Activated CD4-positive, alpha-beta T cell treated with anti-CD3 and anti-CD28 coated beads, Interleukin-2, amount 10 ng/mL, durations not matched to agents 24 days and 14 days (primary cell): ENCODE measurements at regions not wholly inside any gene's neighbourhood (a gene's known extent, or its start where the extent isn't known, plus 50 kb on each side); places are given as distances from the start of the nearest gene placed in this dataset.
A peak's percentile ranks its signal among the peaks of the same experiment; 100 is the strongest.
"Not testable (repeated sequence)": the region's sequence is repeated elsewhere in the genome, so short reads cannot be mapped to it uniquely, and the experiment has no call there.

Experiments used
- DNase-seq: peaks from one replicate; pipeline ENCODE4 v3.0.0; 2022
- H3K27ac Mint-ChIP-seq: one replicate; pipeline ENCODE4 v1.8.0; 2022; ENCODE audit warnings: mild to moderate bottlenecking, mixed read lengths
- H3K27me3 Mint-ChIP-seq: one replicate; pipeline ENCODE4 v1.8.0; 2022; ENCODE audit warnings: mixed read lengths
- H3K36me3 Mint-ChIP-seq: one replicate; pipeline ENCODE4 v1.8.0; 2022; ENCODE audit warnings: low read depth, mild to moderate bottlenecking, mixed read lengths
- H3K4me1 Mint-ChIP-seq: one replicate; pipeline ENCODE4 v1.8.0; 2021; ENCODE audit warnings: mixed read lengths
- H3K4me3 Mint-ChIP-seq: one replicate; pipeline ENCODE4 v1.8.0; 2022; ENCODE audit warnings: mild to moderate bottlenecking, moderate library complexity, mixed read lengths
- H3K9me3 Mint-ChIP-seq: one replicate; pipeline ENCODE4 v1.8.0; 2021; ENCODE audit warnings: mixed read lengths
- intact Hi-C: fragments of 100-400 bp; cut with micrococcal nuclease; formaldehyde crosslinking; loops from one replicate; pipeline ENCODE4 v1.15.1; 2023

- peaks cover 25% of the 10 kb centered on the region for H3K27me3 Mint-ChIP-seq
- peak overlapping the region; percentile 11 for H3K4me3 Mint-ChIP-seq
- no peak for DNase-seq
- H3K4me1 Mint-ChIP-seq, result peaks cover 32% of the 10 kb centered on the region
- H3K36me3 Mint-ChIP-seq, result no peaks in the 10 kb centered on the region
- H3K27ac Mint-ChIP-seq, result no peak overlapping the region
- intact Hi-C loops, result no loop called here
- peaks cover 9% of the 10 kb centered on the region for H3K9me3 Mint-ChIP-seq
Observed at GRCh38 chr2:239548965-239549595, 148.3 kb upstream of the HDAC4 start.

- intact Hi-C loops, result no loop called here
- no peaks in the 10 kb centered on the region for H3K36me3 Mint-ChIP-seq
- peaks cover 33% of the 10 kb centered on the region for H3K4me1 Mint-ChIP-seq
- peak; percentile 74 for DNase-seq
- H3K4me3 Mint-ChIP-seq, result no peak overlapping the region
- H3K27me3 Mint-ChIP-seq, result peaks cover 20% of the 10 kb centered on the region
- peaks cover 9% of the 10 kb centered on the region for H3K9me3 Mint-ChIP-seq
- peak overlapping the region; percentile 59 for H3K27ac Mint-ChIP-seq
Observed at GRCh38 chr2:239548451-239548871, 147.6 kb upstream of the HDAC4 start.

- H3K4me3 Mint-ChIP-seq, intact Hi-C loops, H3K9me3 Mint-ChIP-seq, DNase-seq, H3K27ac Mint-ChIP-seq, H3K36me3 Mint-ChIP-seq: not testable (repeated sequence)
- peaks cover 32% of the 10 kb centered on the region for H3K4me1 Mint-ChIP-seq
- peaks cover 23% of the 10 kb centered on the region for H3K27me3 Mint-ChIP-seq
Observed at GRCh38 chr2:239547140-239547539, 146.3 kb upstream of the HDAC4 start.

GRCh38 chr2:239546541-239546940 lies 145.7 kb upstream of the HDAC4 start:
- H3K27me3 Mint-ChIP-seq, result peaks cover 25% of the 10 kb centered on the region
- H3K4me3 Mint-ChIP-seq, result no peak overlapping the region
- H3K4me1 Mint-ChIP-seq, result peaks cover 32% of the 10 kb centered on the region
- peaks cover 9% of the 10 kb centered on the region for H3K9me3 Mint-ChIP-seq
- no peaks in the 10 kb centered on the region for H3K36me3 Mint-ChIP-seq
- intact Hi-C loops, result no loop called here
- no peak for DNase-seq
- H3K27ac Mint-ChIP-seq, result no peak overlapping the region

GRCh38 chr2:239545741-239546392 lies 145.0 kb upstream of the HDAC4 start:
- peaks cover 27% of the 10 kb centered on the region for H3K27me3 Mint-ChIP-seq
- peaks cover 32% of the 10 kb centered on the region for H3K4me1 Mint-ChIP-seq
- no peaks in the 10 kb centered on the region for H3K36me3 Mint-ChIP-seq
- DNase-seq, result no peak
- intact Hi-C loops, result no loop called here
- H3K4me3 Mint-ChIP-seq, result no peak overlapping the region
- peaks cover 9% of the 10 kb centered on the region for H3K9me3 Mint-ChIP-seq
- H3K27ac Mint-ChIP-seq, result peak overlapping the region; percentile 43

- H3K36me3 Mint-ChIP-seq, result no peaks in the 10 kb centered on the region
- peaks cover 9% of the 10 kb centered on the region for H3K9me3 Mint-ChIP-seq
- H3K4me1 Mint-ChIP-seq, result peaks cover 32% of the 10 kb centered on the region
- intact Hi-C loops, result no loop called here
- peak overlapping the region; percentile 73 for H3K27ac Mint-ChIP-seq
- peak; percentile 67 for DNase-seq
- peaks cover 27% of the 10 kb centered on the region for H3K27me3 Mint-ChIP-seq
- H3K4me3 Mint-ChIP-seq, result no peak overlapping the region
Observed at GRCh38 chr2:239544918-239545465, 144.2 kb upstream of the HDAC4 start.

GRCh38 chr2:239544143-239544917 lies 143.5 kb upstream of the HDAC4 start:
- intact Hi-C loops, result no loop called here
- Mint-ChIP-seq H3K4me1 (peaks cover 30% of the 10 kb centered on the region), H3K27me3 (peaks cover 23% of the 10 kb centered on the region), H3K27ac (no peak overlapping the region), H3K4me3 (no peak overlapping the region), H3K36me3 (no peaks in the 10 kb centered on the region), H3K9me3 (peaks cover 9% of the 10 kb centered on the region)
- no peak for DNase-seq

GRCh38 chr2:239543702-239544101 lies 142.9 kb upstream of the HDAC4 start:
- peaks cover 19% of the 10 kb centered on the region for H3K27me3 Mint-ChIP-seq
- H3K4me3 Mint-ChIP-seq, result no peak overlapping the region
- peaks cover 9% of the 10 kb centered on the region for H3K9me3 Mint-ChIP-seq
- intact Hi-C loops, result no loop called here
- no peaks in the 10 kb centered on the region for H3K36me3 Mint-ChIP-seq
- H3K4me1 Mint-ChIP-seq, result peaks cover 27% of the 10 kb centered on the region
- H3K27ac Mint-ChIP-seq, result peak overlapping the region; percentile 14
- no peak for DNase-seq

GRCh38 chr2:239540174-239540573 lies 139.4 kb upstream of the HDAC4 start:
- Mint-ChIP-seq H3K4me1 (peaks cover 8% of the 10 kb centered on the region), H3K27ac (no peak overlapping the region), H3K9me3 (peaks cover 2% of the 10 kb centered on the region), H3K27me3 (peaks cover 22% of the 10 kb centered on the region), H3K4me3 (no peak overlapping the region), H3K36me3 (no peaks in the 10 kb centered on the region)
- intact Hi-C loops, result no loop called here
- DNase-seq, result no peak

- no peak overlapping the region for H3K4me3 Mint-ChIP-seq
- intact Hi-C loops, result no loop called here
- no peak overlapping the region for H3K27ac Mint-ChIP-seq
Observed at GRCh38 chr2:239539776-239540100, 138.9 kb upstream of the HDAC4 start.

GRCh38 chr2:239539083-239539775 lies 138.4 kb upstream of the HDAC4 start:
- H3K36me3 Mint-ChIP-seq, result no peaks in the 10 kb centered on the region
- H3K27ac Mint-ChIP-seq, result no peak overlapping the region
- peaks cover 2% of the 10 kb centered on the region for H3K4me1 Mint-ChIP-seq
- H3K27me3 Mint-ChIP-seq, result peaks cover 19% of the 10 kb centered on the region
- no peaks in the 10 kb centered on the region for H3K9me3 Mint-ChIP-seq
- DNase-seq, result no peak
- H3K4me3 Mint-ChIP-seq, result no peak overlapping the region
- intact Hi-C loops, result no loop called here

More at GRCh38 chr2:239539776-239540100, 138.9 kb upstream of the HDAC4 start:
- Mint-ChIP-seq H3K9me3 (no peaks in the 10 kb centered on the region), H3K4me1 (peaks cover 4% of the 10 kb centered on the region), H3K27me3 (peaks cover 22% of the 10 kb centered on the region), H3K36me3 (no peaks in the 10 kb centered on the region)
- no peak for DNase-seq

- H3K4me3 Mint-ChIP-seq, result no peak overlapping the region
- no peaks in the 10 kb centered on the region for H3K4me1 Mint-ChIP-seq
Observed at GRCh38 chr2:239538357-239539052, 137.7 kb upstream of the HDAC4 start.

GRCh38 chr2:239537633-239538356 lies 137.0 kb upstream of the HDAC4 start:
- Mint-ChIP-seq H3K36me3 (no peaks in the 10 kb centered on the region), H3K27me3 (peaks cover 17% of the 10 kb centered on the region), H3K9me3 (no peaks in the 10 kb centered on the region), H3K4me1 (no peaks in the 10 kb centered on the region), H3K27ac (no peak overlapping the region), H3K4me3 (no peak overlapping the region)
- intact Hi-C loops, result no loop called here
- no peak for DNase-seq

More at GRCh38 chr2:239538357-239539052, 137.7 kb upstream of the HDAC4 start:
- Mint-ChIP-seq H3K27me3 (peaks cover 19% of the 10 kb centered on the region), H3K9me3 (no peaks in the 10 kb centered on the region), H3K36me3 (no peaks in the 10 kb centered on the region), H3K27ac (no peak overlapping the region)
- intact Hi-C loops, result no loop called here
- no peak for DNase-seq
